Right lobe of liver (tissue), 4 donors: ENCODE measurements at regions not wholly inside any gene's neighbourhood (a gene's known extent, or its start where the extent isn't known, plus 50 kb on each side); places are given as distances from the start of the nearest gene placed in this dataset.

Source experiments
- CTCF ChIP-seq, 4 donors: fragments of 200-600 bp in 3 of 4; fragments of 450-650 bp in 1 of 4; IDR thresholded peaks; one replicate each; pipeline versions ENCODE4 v1.5.1 to v1.8.0; 2016 to 2022; ENCODE audit warnings: antibody characterized with exemption in 4 of 4, mild to moderate bottlenecking in 2 of 4
- POLR2A ChIP-seq: fragments of 450-650 bp; IDR thresholded peaks from one replicate; pipeline ENCODE4 v1.6.1; 2017; ENCODE audit warnings: antibody characterized with exemption, mild to moderate bottlenecking
- donor health status: DM: no; HTN: no; CAD: no.
- donor health status: DM: no; HTN: no; CAD: no.
- donor health status: DM: no; HTN: yes; CAD: no.

- no peak for TF ChIP-seq CTCF (IDR thresholded peaks at IDR 0.05)
- no peak for TF ChIP-seq POLR2A
Observed at GRCh38 chr10:47195274-47195885, 104.6 kb upstream of the GDF10 start.
